Vagina (tissue), 2 donors: ENCODE measurements at regions not wholly inside any gene's neighbourhood (a gene's known extent, or its start where the extent isn't known, plus 50 kb on each side); places are given as distances from the start of the nearest gene placed in this dataset.

Source experiments
- DNase-seq, 2 donors: peaks; one replicate each; pipeline ENCODE4 v3.0.0-alpha.2; 2017; ENCODE audit errors: extremely low spot score in 2 of 2
- H3K27ac ChIP-seq: fragments of 200-600 bp; sonication (generic); one replicate; pipeline ENCODE4 v1.5.1; 2019
- H3K27me3 ChIP-seq: fragments of 200-600 bp; sonication (generic); one replicate; pipeline ENCODE4 v1.5.1; 2019
- H3K36me3 ChIP-seq, 2 donors: fragments of 200-600 bp; sonication (generic); one replicate each; pipeline ENCODE4 v1.5.1; 2017 to 2019
- H3K4me1 ChIP-seq: fragments of 200-600 bp; sonication (generic); one replicate; pipeline ENCODE4 v1.5.1; 2019
- H3K4me3 ChIP-seq, 2 donors: fragments of 200-600 bp; sonication (generic); 1 replicate in 1 of 2; 2 replicates in 1 of 2; pipeline ENCODE4 v1.5.1; 2016 to 2019
- H3K9me3 ChIP-seq: fragments of 200-600 bp; sonication (generic); one replicate; pipeline ENCODE4 v1.5.1; 2019
- POLR2A ChIP-seq, 2 donors: fragments of 450-650 bp; IDR thresholded peaks; one replicate each; pipeline ENCODE4 v1.6.1; 2017; ENCODE audit warnings: antibody characterized with exemption in 2 of 2, mild to moderate bottlenecking in 2 of 2, moderate library complexity in 2 of 2
- POLR2AphosphoS5 ChIP-seq, 2 donors: sonication (generic); formaldehyde crosslinking; IDR thresholded peaks; one replicate each; pipeline ENCODE4 v1.9.0; 2017; ENCODE audit warnings: antibody characterized with exemption in 2 of 2, mild to moderate bottlenecking in 2 of 2, low read depth in 1 of 2; ENCODE audit not compliant: insufficient read depth in 1 of 2
- intact Hi-C: fragments of 100-400 bp; cut with DNase I; formaldehyde crosslinking; loops from one replicate; pipeline ENCODE4 v1.15.1; 2023
- TF ChIP-seq, protein P1 (sequence below), 3 experiments: fragments of 450-650 bp in 2 of 3; fragments of 200-600 bp in 1 of 3; sonication (generic) in 1 of 3; IDR thresholded peaks; one replicate each; pipeline ENCODE4 v1.5.1; 2017 to 2019; ENCODE audit warnings: antibody characterized with exemption in 3 of 3, mild to moderate bottlenecking in 2 of 3, moderate library complexity in 2 of 3

DNA sequence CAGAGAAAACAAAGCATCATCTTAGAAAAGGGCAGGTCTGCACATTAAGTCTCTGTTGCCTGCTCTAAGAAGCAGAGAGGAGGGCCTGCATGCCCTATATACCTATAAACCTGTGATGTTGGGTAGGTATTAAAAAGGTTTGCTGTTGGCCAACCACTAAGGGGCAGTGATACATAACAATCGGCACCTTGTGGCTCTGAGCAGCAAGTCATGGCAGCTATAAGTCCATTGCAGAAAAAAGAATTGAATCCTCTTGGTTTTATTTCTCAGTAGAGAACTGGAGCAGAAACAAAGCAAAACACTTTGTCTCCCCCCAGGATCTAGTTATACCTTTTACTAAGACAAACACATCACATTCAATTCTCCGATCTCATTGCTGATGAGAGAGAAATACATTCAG, 1364.4 kb downstream of the STIM2 start:
- Histone ChIP-seq H3K4me1 (no peaks in the 10 kb centered on the region), H3K27me3 (no peaks in the 10 kb centered on the region), H3K9me3 (no peaks in the 10 kb centered on the region), H3K36me3 (no peaks in the 10 kb centered on the region), H3K27ac (no peak overlapping the region), H3K4me3 (no peak overlapping the region)
- intact Hi-C loops = no loop called here
- no peak for TF ChIP-seq POLR2AphosphoS5 (IDR thresholded peaks at IDR 0.05; ENCODE audit: insufficient read depth in 1 of 2, low read depth in 1 of 2)
- no peak for TF ChIP-seq POLR2A (IDR thresholded peaks at IDR 0.05)
- TF ChIP-seq, protein P1, sequence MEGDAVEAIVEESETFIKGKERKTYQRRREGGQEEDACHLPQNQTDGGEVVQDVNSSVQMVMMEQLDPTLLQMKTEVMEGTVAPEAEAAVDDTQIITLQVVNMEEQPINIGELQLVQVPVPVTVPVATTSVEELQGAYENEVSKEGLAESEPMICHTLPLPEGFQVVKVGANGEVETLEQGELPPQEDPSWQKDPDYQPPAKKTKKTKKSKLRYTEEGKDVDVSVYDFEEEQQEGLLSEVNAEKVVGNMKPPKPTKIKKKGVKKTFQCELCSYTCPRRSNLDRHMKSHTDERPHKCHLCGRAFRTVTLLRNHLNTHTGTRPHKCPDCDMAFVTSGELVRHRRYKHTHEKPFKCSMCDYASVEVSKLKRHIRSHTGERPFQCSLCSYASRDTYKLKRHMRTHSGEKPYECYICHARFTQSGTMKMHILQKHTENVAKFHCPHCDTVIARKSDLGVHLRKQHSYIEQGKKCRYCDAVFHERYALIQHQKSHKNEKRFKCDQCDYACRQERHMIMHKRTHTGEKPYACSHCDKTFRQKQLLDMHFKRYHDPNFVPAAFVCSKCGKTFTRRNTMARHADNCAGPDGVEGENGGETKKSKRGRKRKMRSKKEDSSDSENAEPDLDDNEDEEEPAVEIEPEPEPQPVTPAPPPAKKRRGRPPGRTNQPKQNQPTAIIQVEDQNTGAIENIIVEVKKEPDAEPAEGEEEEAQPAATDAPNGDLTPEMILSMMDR (IDR thresholded peaks at IDR 0.05) = no peak
- no peak for DNase-seq

DNA sequence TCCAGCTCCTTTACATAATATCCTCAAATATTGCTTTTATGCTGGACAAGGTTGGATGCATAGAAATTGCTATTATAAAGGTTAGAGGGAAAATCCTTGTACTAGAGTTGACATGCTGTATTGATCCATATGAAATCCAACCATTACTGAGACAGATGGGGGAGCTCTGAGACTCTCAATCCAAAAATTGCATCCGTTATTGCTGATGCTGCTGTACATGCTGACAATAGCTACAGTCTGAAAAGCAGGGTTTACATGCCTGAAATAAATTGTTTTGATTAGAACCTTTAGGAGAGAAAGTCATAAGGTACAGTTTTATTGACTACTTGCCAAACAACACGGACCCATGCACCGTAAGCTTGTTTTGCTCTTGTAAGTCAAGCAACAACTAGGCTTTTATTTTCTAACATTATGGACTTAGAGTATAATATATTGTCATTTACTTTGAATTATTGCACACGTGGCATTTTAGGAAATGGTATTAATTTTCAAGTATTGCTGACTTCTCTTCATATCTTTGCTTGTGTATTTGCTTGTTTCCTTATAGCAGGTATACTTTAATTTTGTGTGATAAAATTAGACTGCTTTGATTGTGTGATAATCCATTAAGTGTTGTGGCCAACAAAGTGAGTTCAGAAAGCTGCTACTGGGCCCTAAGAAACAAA, 1365.2 kb downstream of the STIM2 start:
- intact Hi-C loops = no loop called here
- H3K9me3 ChIP-seq = no peaks in the 10 kb centered on the region

DNA sequence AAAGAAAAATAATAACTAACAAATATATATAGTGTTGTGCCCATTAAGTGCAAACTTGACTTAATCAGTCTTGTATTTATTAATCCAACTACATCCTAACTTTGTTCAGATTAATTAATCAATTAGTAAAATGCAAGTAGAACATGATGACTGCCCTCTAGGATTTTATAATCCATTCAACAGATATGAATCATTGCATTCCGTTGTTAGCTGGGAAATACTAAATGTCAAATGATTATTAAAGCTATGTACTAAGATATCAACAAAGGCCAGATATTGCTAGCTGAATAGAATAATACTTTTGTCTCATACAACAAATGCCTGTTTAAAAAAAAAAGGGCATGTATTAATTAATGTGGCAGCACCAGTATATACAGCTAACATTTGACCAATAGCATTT, 1366.3 kb downstream of the STIM2 start:
- H3K36me3 ChIP-seq = no peaks in the 10 kb centered on the region
- no peaks in the 10 kb centered on the region for H3K4me1 ChIP-seq
- no peaks in the 10 kb centered on the region for H3K9me3 ChIP-seq
- no peak overlapping the region for H3K27ac ChIP-seq
- no peak for DNase-seq
- H3K4me3 ChIP-seq = no peak overlapping the region
- intact Hi-C loops = no loop called here
- TF ChIP-seq POLR2AphosphoS5 (IDR thresholded peaks at IDR 0.05; ENCODE audit: insufficient read depth in 1 of 2, low read depth in 1 of 2) (no peak), POLR2A (IDR thresholded peaks at IDR 0.05) (no peak)
- TF ChIP-seq, protein P1 (IDR thresholded peaks at IDR 0.05) = no peak
- H3K27me3 ChIP-seq = no peaks in the 10 kb centered on the region

More for the DNA sequence above, 1365.2 kb downstream of the STIM2 start:
- no peaks in the 10 kb centered on the region for H3K27me3 ChIP-seq
- DNase-seq = no peak
- TF ChIP-seq POLR2A (IDR thresholded peaks at IDR 0.05) = no peak
- TF ChIP-seq POLR2AphosphoS5 (IDR thresholded peaks at IDR 0.05; ENCODE audit: insufficient read depth in 1 of 2, low read depth in 1 of 2) = no peak
- TF ChIP-seq, protein P1 (IDR thresholded peaks at IDR 0.05) = no peak
- no peak overlapping the region for H3K27ac ChIP-seq
- H3K4me1 ChIP-seq = no peaks in the 10 kb centered on the region
- H3K4me3 ChIP-seq = no peak overlapping the region
- no peaks in the 10 kb centered on the region for H3K36me3 ChIP-seq

DNA sequence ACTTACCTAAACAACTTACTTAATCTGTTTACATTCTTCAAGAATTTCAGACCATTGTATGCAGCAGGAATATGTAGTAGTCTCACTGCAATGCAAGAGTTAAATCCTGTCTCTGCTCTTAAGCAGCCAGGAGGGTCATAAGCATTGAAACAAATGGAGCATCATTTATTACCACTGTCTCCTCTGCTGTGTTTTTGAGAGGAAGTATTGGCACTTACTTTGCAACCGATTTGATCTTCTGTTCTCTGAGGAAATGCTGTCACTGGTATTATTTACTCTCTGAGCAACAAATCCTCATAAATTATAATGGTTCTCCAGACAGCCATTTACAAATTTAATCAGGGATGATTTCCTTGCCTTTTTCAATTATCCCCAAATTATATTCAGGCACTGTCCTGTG, 1367.1 kb downstream of the STIM2 start:
- H3K27ac ChIP-seq = no peak overlapping the region
- no peaks in the 10 kb centered on the region for H3K27me3 ChIP-seq
- H3K4me1 ChIP-seq = no peaks in the 10 kb centered on the region
- intact Hi-C loops = no loop called here
- H3K36me3 ChIP-seq = no peaks in the 10 kb centered on the region
- no peak for DNase-seq
- H3K4me3 ChIP-seq = no peak overlapping the region
- TF ChIP-seq POLR2AphosphoS5 (IDR thresholded peaks at IDR 0.05; ENCODE audit: insufficient read depth in 1 of 2, low read depth in 1 of 2) (no peak), POLR2A (IDR thresholded peaks at IDR 0.05) (no peak)
- no peaks in the 10 kb centered on the region for H3K9me3 ChIP-seq

DNA sequence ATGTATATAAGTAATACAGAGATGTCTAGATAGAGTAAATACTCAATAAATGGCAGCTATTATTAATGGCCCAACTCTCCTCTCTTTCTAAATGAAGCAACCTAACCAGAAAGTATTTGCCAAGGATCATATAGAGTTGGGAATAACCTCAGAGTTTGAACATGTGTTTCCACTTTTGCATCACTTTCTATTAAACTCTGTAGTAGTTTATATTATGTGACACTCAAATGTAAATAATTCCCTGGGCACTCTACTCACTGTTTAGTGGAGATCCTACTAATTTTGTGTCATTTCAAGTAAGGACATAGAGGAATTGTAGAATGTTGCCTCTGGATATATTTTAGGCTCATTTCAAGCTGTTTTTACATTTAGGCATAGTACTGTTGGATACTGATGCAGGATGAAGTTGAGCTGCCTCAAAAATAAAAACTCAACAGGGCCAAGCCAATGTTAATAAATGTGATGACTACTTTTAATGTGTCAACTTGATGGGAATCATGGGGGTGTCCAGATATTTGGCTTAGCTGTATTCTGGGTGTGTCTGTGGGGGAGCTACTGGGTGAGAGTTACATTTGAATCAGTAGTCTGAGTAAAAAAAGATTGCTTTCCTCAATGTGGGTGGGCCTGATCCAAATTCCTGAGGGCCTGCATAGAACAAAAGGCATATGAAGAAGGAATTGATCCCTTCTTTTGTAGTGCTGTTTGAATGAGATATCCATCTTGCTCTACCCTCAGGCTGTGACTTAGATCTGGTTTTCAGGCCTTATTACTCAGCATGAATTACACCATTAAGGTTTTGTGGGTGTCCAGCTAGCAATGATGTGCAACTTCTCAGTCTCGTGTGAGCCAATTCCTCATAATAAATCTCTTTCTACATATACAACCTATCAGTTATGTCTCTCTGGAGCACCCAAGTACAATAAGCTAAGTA, 1368.2 kb downstream of the STIM2 start:
- H3K27ac ChIP-seq = no peak overlapping the region
- TF ChIP-seq POLR2A (IDR thresholded peaks at IDR 0.05) (no peak), POLR2AphosphoS5 (IDR thresholded peaks at IDR 0.05; ENCODE audit: insufficient read depth in 1 of 2, low read depth in 1 of 2) (no peak)
- TF ChIP-seq, protein P1 (IDR thresholded peaks at IDR 0.05) = no peak
- no peak overlapping the region for H3K4me3 ChIP-seq
- no peaks in the 10 kb centered on the region for H3K9me3 ChIP-seq
- DNase-seq = no peak
- no peaks in the 10 kb centered on the region for H3K27me3 ChIP-seq
- no peaks in the 10 kb centered on the region for H3K4me1 ChIP-seq
- intact Hi-C loops = no loop called here
- no peaks in the 10 kb centered on the region for H3K36me3 ChIP-seq
